K562 (cell line): ENCODE measurements at regions not wholly inside any gene's neighbourhood (a gene's known extent, or its start where the extent isn't known, plus 50 kb on each side); places are given as distances from the start of the nearest gene placed in this dataset.

Experiments
- SIRT6 ChIP-seq: IDR thresholded peaks from one replicate; pipeline ENCODE4 v1.6.1; 2012; ENCODE audit warnings: low read depth, mild to moderate bottlenecking, control low read depth, inconsistent platforms, low read length, moderate library complexity
- TF ChIP-seq, protein P1 (sequence below): fragments of 450-650 bp; IDR thresholded peaks from 2 replicates; pipeline ENCODE4 v1.6.1; 2016; ENCODE audit warnings: low read depth

DNA sequence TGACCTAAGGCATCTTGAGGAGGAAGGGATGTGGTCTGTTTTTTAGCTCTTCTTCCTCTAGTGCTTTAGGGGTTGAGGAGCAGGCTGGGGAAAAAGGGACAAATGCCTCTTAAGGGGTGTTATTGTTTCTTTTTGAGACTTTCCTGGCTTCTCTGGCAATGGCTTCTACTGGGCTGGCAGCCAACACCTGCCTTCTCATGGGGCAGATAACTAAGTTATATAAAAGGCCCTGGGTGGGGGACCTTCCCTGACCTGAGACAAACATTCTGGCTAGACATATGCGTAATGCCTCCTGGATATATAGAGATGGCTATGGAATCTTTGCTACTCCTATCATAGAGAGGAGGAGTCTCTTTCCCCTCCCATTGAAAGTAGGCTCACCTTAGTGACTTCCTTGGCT, 179.2 kb upstream of the PROK2 start (continued):
- TF ChIP-seq, protein P1, sequence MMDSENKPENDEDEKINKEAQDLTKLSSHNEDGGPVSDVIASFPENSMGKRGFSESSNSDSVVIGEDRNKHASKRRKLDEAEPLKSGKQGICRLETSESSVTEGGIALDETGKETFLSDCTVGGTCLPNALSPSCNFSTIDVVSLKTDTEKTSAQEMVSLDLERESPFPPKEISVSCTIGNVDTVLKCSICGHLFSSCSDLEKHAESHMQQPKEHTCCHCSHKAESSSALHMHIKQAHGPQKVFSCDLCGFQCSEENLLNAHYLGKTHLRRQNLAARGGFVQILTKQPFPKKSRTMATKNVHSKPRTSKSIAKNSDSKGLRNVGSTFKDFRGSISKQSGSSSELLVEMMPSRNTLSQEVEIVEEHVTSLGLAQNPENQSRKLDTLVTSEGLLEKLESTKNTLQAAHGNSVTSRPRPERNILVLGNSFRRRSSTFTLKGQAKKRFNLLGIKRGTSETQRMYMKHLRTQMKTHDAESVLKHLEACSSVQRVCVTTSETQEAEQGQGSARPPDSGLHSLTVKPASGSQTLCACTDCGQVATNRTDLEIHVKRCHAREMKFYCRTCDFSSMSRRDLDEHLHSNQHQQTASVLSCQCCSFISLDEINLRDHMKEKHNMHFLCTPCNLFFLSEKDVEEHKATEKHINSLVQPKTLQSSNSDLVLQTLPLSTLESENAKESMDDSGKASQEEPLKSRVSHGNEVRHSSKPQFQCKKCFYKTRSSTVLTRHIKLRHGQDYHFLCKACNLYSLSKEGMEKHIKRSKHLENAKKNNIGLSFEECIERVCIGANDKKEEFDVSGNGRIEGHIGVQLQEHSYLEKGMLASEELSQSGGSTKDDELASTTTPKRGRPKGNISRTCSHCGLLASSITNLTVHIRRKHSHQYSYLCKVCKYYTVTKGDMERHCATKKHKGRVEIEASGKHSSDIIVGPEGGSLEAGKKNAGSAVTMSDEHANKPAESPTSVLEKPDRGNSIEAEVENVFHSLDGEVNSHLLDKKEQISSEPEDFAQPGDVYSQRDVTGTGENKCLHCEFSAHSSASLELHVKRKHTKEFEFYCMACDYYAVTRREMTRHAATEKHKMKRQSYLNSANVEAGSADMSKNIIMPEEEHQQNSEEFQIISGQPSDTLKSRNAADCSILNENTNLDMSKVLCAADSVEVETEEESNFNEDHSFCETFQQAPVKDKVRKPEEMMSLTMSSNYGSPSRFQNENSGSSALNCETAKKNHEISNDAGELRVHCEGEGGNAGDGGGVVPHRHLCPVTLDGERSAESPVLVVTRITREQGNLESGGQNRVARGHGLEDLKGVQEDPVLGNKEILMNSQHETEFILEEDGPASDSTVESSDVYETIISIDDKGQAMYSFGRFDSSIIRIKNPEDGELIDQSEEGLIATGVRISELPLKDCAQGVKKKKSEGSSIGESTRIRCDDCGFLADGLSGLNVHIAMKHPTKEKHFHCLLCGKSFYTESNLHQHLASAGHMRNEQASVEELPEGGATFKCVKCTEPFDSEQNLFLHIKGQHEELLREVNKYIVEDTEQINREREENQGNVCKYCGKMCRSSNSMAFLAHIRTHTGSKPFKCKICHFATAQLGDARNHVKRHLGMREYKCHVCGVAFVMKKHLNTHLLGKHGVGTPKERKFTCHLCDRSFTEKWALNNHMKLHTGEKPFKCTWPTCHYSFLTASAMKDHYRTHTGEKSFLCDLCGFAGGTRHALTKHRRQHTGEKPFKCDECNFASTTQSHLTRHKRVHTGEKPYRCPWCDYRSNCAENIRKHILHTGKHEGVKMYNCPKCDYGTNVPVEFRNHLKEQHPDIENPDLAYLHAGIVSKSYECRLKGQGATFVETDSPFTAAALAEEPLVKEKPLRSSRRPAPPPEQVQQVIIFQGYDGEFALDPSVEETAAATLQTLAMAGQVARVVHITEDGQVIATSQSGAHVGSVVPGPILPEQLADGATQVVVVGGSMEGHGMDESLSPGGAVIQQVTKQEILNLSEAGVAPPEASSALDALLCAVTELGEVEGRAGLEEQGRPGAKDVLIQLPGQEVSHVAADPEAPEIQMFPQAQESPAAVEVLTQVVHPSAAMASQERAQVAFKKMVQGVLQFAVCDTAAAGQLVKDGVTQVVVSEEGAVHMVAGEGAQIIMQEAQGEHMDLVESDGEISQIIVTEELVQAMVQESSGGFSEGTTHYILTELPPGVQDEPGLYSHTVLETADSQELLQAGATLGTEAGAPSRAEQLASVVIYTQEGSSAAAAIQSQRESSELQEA: no peak
- TF ChIP-seq SIRT6: no peak
